H9 (cell line): ENCODE measurements at regions not wholly inside any gene's neighbourhood (a gene's known extent, or its start where the extent isn't known, plus 50 kb on each side); places are given as distances from the start of the nearest gene placed in this dataset.

Experiments used
- DNase-seq: peaks from one replicate; pipeline ENCODE4 v3.0.0-alpha.2; 2017
- H2AFZ ChIP-seq: one replicate; pipeline ENCODE4 v1.6.1; 2013; ENCODE audit warnings: mild to moderate bottlenecking, low read length, control low read depth, moderate library complexity
- H2AK5ac ChIP-seq: 2 replicates; pipeline ENCODE4 v1.6.1; 2013; ENCODE audit warnings: low read length, control low read depth, mixed read lengths; ENCODE audit not compliant: insufficient read length
- H2BK120ac ChIP-seq: one replicate; pipeline ENCODE4 v1.6.1; 2013; ENCODE audit warnings: low read depth, mild to moderate bottlenecking, low read length, control low read depth, inconsistent platforms; ENCODE audit not compliant: poor library complexity, severe bottlenecking
- H2BK12ac ChIP-seq: 2 replicates; pipeline ENCODE4 v1.6.1; 2013; ENCODE audit warnings: low read length, control low read depth, mixed read lengths, low read depth; ENCODE audit not compliant: insufficient read length
- H2BK15ac ChIP-seq: 2 replicates; pipeline ENCODE4 v1.6.1; 2013; ENCODE audit warnings: low read depth, low read length, control low read depth
- H2BK20ac ChIP-seq: one replicate; pipeline ENCODE4 v1.6.1; 2013; ENCODE audit warnings: low read depth, mild to moderate bottlenecking, low read length, control low read depth, inconsistent platforms; ENCODE audit not compliant: poor library complexity, severe bottlenecking
- H2BK5ac ChIP-seq: 2 replicates; pipeline ENCODE4 v1.6.1; 2013; ENCODE audit warnings: low read length, control low read depth, mixed read lengths; ENCODE audit not compliant: insufficient read length
- H3K14ac ChIP-seq: 2 replicates; pipeline ENCODE4 v1.6.1; 2013; ENCODE audit warnings: low read length, control low read depth; ENCODE audit not compliant: insufficient read depth
- H3K18ac ChIP-seq: 2 replicates; pipeline ENCODE4 v1.6.1; 2013; ENCODE audit warnings: low read depth, mild to moderate bottlenecking, mixed read lengths, low read length, control low read depth; ENCODE audit not compliant: insufficient read length
- H3K23ac ChIP-seq: 2 replicates; pipeline ENCODE4 v1.6.1; 2013; ENCODE audit warnings: low read length, control low read depth, mixed read lengths, low read depth; ENCODE audit not compliant: insufficient read length
- H3K23me2 ChIP-seq: 2 replicates; pipeline ENCODE4 v1.6.1; 2013; ENCODE audit warnings: low read depth, mild to moderate bottlenecking, mixed read lengths, low read length, control low read depth; ENCODE audit not compliant: insufficient read length, poor library complexity, severe bottlenecking
- H3K27ac ChIP-seq: 2 replicates; pipeline ENCODE4 v1.5.1; 2013; ENCODE audit warnings: low read length, control low read depth, mixed read lengths, low read depth; ENCODE audit not compliant: insufficient read length
- H3K27me3 ChIP-seq: 2 replicates; pipeline ENCODE4 v1.6.1; 2013; ENCODE audit warnings: low read length, control low read depth, inconsistent platforms; ENCODE audit not compliant: insufficient read depth
- H3K4ac ChIP-seq: 2 replicates; pipeline ENCODE4 v1.6.1; 2013; ENCODE audit warnings: low read depth, mild to moderate bottlenecking, control low read depth, inconsistent platforms, low read length, moderate library complexity
- H3K4me1 ChIP-seq: 2 replicates; pipeline ENCODE4 v1.6.1; 2013; ENCODE audit warnings: low read length, control low read depth, inconsistent platforms; ENCODE audit not compliant: insufficient read depth
- H3K4me2 ChIP-seq: 2 replicates; pipeline ENCODE4 v1.6.1; 2013; ENCODE audit warnings: low read length, control low read depth, mixed read lengths; ENCODE audit not compliant: insufficient read length, insufficient read depth
- H3K56ac ChIP-seq: 2 replicates; pipeline ENCODE4 v1.6.1; 2013; ENCODE audit warnings: low read depth, mild to moderate bottlenecking, mixed read lengths, low read length, control low read depth; ENCODE audit not compliant: insufficient read length
- H3K79me1 ChIP-seq: 2 replicates; pipeline ENCODE4 v1.6.1; 2013; ENCODE audit warnings: low read depth, mild to moderate bottlenecking, moderate library complexity, low read length, control low read depth, inconsistent platforms; ENCODE audit not compliant: insufficient read depth, poor library complexity, severe bottlenecking
- H3K79me2 ChIP-seq: 2 replicates; pipeline ENCODE4 v1.6.1; 2013; ENCODE audit warnings: low read length, control low read depth, inconsistent platforms; ENCODE audit not compliant: insufficient read depth
- H3K9ac ChIP-seq: 2 replicates; pipeline ENCODE4 v1.6.1; 2013; ENCODE audit warnings: low read length, control low read depth, mixed read lengths; ENCODE audit not compliant: insufficient read length; ENCODE audit errors: extremely low read depth
- H3K9me3 ChIP-seq: one replicate; pipeline ENCODE4 v1.6.1; 2013; ENCODE audit warnings: low read depth, low read length, inconsistent platforms; ENCODE audit not compliant: control insufficient read depth
- H3T11ph ChIP-seq: one replicate; pipeline ENCODE4 v1.6.1; 2013; ENCODE audit warnings: mild to moderate bottlenecking, low read length, control low read depth, inconsistent platforms
- H4K20me1 ChIP-seq: one replicate; pipeline ENCODE4 v1.6.1; 2013; ENCODE audit not compliant: control insufficient read depth, insufficient read length, insufficient read depth
- H4K5ac ChIP-seq: 2 replicates; pipeline ENCODE4 v1.6.1; 2013; ENCODE audit warnings: low read depth, mild to moderate bottlenecking, mixed read lengths, low read length, control low read depth; ENCODE audit not compliant: insufficient read length
- H4K8ac ChIP-seq: replicated peaks from 2 replicates; pipeline ENCODE4 v1.6.1; 2013; ENCODE audit warnings: low read length, control low read depth, mixed read lengths, low read depth; ENCODE audit not compliant: insufficient read length
- H4K91ac ChIP-seq: 2 replicates; pipeline ENCODE4 v1.6.1; 2013; ENCODE audit warnings: low read depth, mild to moderate bottlenecking, moderate library complexity, mixed read lengths, low read length, control low read depth; ENCODE audit not compliant: insufficient read length
- H3K27ac Mint-ChIP-seq, 3 experiments: 2 replicates in 2 of 3; 3 replicates in 1 of 3; pipeline ENCODE4 v1.8.0; 2020 to 2021; ENCODE audit warnings: mixed read lengths in 3 of 3, mild to moderate bottlenecking in 1 of 3, moderate library complexity in 1 of 3
- H3K27me3 Mint-ChIP-seq: 2 replicates; pipeline ENCODE4 v1.8.0; 2021; ENCODE audit warnings: low read depth, mild to moderate bottlenecking, moderate library complexity, mixed read lengths
- H3K36me3 Mint-ChIP-seq, 3 experiments: 2 replicates in 2 of 3; 3 replicates in 1 of 3; pipeline ENCODE4 v1.8.0; 2020 to 2021; ENCODE audit warnings: low read depth in 3 of 3, mixed read lengths in 3 of 3; ENCODE audit not compliant: insufficient read depth in 1 of 3
- H3K4me1 Mint-ChIP-seq, 2 experiments: 2 replicates each; pipeline ENCODE4 v1.8.0; 2020; ENCODE audit warnings: mixed read lengths in 2 of 2
- H3K4me3 Mint-ChIP-seq, 2 experiments: 2 replicates in 1 of 2; 3 replicates in 1 of 2; pipeline ENCODE4 v1.8.0; 2020 to 2021; ENCODE audit warnings: mild to moderate bottlenecking in 2 of 2, mixed read lengths in 2 of 2, moderate library complexity in 1 of 2
- H3K9me3 Mint-ChIP-seq, 2 experiments: 2 replicates in 1 of 2; 3 replicates in 1 of 2; pipeline ENCODE4 v1.8.0; 2020; ENCODE audit warnings: mild to moderate bottlenecking in 2 of 2, mixed read lengths in 2 of 2, moderate library complexity in 1 of 2
- CTCF ChIP-seq: fragments of 200-600 bp; sonication (generic); conservative IDR thresholded peaks from 3 replicates; pipeline ENCODE4 v1.8.0; 2021; ENCODE audit warnings: antibody characterized with exemption, mild to moderate bottlenecking
- WGBS: extraction: QIAGEN DNeasy Blood & Tissue Kit; methylation state at CpG from one replicate; pipeline ENCODE4 v1.1.7; 2013; ENCODE audit warnings: missing lambda C conversion rate, low lambda C conversion rate, mixed read lengths; ENCODE audit not compliant: insufficient read length; ENCODE audit errors: extremely low coverage; 5-methylcytosine and 5-hydroxymethylcytosine counted together

- no peak overlapping the region for H3K4me2 ChIP-seq
- Mint-ChIP-seq H3K27me3 (peaks cover 6% of the 10 kb centered on the region), H3K4me3 (no peak overlapping the region), H3K4me1 (no peaks in the 10 kb centered on the region), H3K9me3 (peaks cover 12 to 16% of the 10 kb centered on the region in 2 experiments), H3K27ac (no peak overlapping the region), H3K36me3 (peaks cover 5 to 11% (median 11%) of the 10 kb centered on the region in 3 experiments; a peak in 5 of 7 replicates)
- no peaks in the 10 kb centered on the region for H3K27me3 ChIP-seq
- H3K56ac ChIP-seq = no peak overlapping the region
- no peaks in the 10 kb centered on the region for H3K4me1 ChIP-seq
- H3T11ph ChIP-seq = no peak overlapping the region
- no peak overlapping the region for H2BK20ac ChIP-seq
- H3K18ac ChIP-seq = no peak overlapping the region
- no peak overlapping the region for H3K14ac ChIP-seq
- no peak overlapping the region for H2BK15ac ChIP-seq
- DNase-seq = no peak
- no peak overlapping the region for H4K8ac ChIP-seq
- H3K27ac ChIP-seq = no peak overlapping the region
- H4K20me1 ChIP-seq = no peaks in the 10 kb centered on the region
- no peak overlapping the region for H2BK120ac ChIP-seq
- no peak overlapping the region for H4K91ac ChIP-seq
- H3K23ac ChIP-seq = no peak overlapping the region
- no peak overlapping the region for H4K5ac ChIP-seq
- no peaks in the 10 kb centered on the region for H3K79me2 ChIP-seq
- H2AK5ac ChIP-seq = no peak overlapping the region
- H3K4ac ChIP-seq = no peak overlapping the region
- no peak for TF ChIP-seq CTCF
- no peak overlapping the region for H2BK12ac ChIP-seq
- H3K79me1 ChIP-seq = no peaks in the 10 kb centered on the region
- no peak overlapping the region for H2BK5ac ChIP-seq
- no CpG with 5 or more reads among the region's 4 CpGs for WGBS
- H3K23me2 ChIP-seq = no peaks in the 10 kb centered on the region
- peaks cover 13% of the 10 kb centered on the region for H3K9me3 ChIP-seq
- H2AFZ ChIP-seq = no peak overlapping the region
- H3K9ac ChIP-seq = no peak overlapping the region
Observed at GRCh38 chr16:26856271-26856670, 210.5 kb upstream of the C16orf82 start.
